Choroid plexus epithelial cell (primary cell): ENCODE measurements at regions not wholly inside any gene's neighbourhood (a gene's known extent, or its start where the extent isn't known, plus 50 kb on each side); places are given as distances from the start of the nearest gene placed in this dataset.

Source experiments
- DNase-seq: peaks from one replicate; pipeline ENCODE4 v3.0.0-alpha.2; 2010; ENCODE audit warnings: low read depth
- H3K4me3 ChIP-seq: 2 replicates; pipeline ENCODE4 v1.5.1; 2011; ENCODE audit warnings: low read depth, mild to moderate bottlenecking, control low read depth, low read length, moderate library complexity
- CTCF ChIP-seq: conservative IDR thresholded peaks from 2 replicates; pipeline ENCODE4 v1.5.1; 2011; ENCODE audit warnings: low read depth, mild to moderate bottlenecking, control low read depth, inconsistent platforms, low read length, moderate library complexity

- no peak for TF ChIP-seq CTCF
- no peak for DNase-seq
- H3K4me3 ChIP-seq, result no peak overlapping the region
Observed at GRCh38 chr5:52441768-52442167, 345.9 kb upstream of the ITGA1 start.

DNA sequence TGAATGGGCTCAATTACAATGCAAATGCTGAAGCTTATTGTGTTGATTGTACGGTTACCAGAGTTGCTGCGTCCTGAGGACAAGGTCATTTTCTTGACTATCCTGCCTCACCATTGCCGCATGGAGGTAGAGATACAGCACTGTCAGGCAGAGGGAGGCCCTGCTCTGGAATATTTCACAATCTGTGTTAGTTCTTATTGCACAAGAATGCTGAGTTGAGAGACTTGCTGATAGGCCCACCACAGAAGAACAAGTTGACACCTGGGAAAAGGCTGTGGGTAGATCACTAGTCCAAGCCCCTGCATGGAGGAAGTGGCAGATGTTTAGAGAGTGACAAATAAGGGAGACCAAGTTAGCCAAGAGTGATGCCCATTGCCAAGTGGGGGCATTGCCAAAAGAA is 344.5 kb upstream of the ITGA1 start:
- no peak for TF ChIP-seq CTCF
- H3K4me3 ChIP-seq, result no peak overlapping the region
- DNase-seq, result no peak

GRCh38 chr5:52448111-52448510 is 339.6 kb upstream of the ITGA1 start:
- no peak for TF ChIP-seq CTCF
- no peak for DNase-seq
- no peak overlapping the region for H3K4me3 ChIP-seq

DNA sequence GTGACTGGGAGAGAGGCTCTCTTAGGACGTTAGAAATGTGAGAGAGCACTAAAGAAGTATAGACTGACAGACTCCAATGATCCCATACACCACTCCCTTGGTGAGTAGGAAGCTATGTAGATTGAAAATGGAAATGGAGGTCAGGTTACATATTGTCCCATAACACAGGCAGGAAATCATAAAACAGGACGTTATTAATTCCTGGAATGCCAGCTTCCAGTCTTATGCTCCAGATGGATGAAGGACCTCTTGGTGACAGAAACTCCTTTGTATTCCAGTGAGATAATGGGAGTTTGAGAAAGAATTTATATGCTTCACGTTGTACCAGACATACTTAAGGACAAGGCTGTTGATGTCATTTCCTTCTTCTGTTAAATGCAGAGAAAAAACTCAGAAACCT is 338.2 kb upstream of the ITGA1 start:
- no peak for TF ChIP-seq CTCF
- no peak overlapping the region for H3K4me3 ChIP-seq
- no peak for DNase-seq

DNA sequence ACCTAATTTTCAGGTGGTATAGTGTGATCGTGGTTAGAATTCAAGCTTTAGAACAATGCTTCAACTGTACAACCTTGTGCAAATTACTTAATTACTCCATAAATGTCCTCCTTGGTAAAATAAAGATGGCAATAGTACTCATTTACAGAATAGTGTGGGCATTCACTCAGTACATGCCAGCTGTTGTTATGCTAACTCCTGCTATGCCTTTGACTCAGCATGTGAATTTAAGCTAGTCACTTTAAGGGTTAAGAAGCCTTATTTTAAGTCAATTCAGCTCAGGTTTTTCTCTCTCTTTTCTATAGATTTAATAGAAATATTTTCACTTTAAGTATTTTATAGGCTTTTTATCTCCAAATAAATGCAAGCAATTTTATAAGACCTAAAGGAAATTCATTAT is 335.6 kb upstream of the ITGA1 start:
- DNase-seq, result no peak
- TF ChIP-seq CTCF, result no peak
- H3K4me3 ChIP-seq, result no peak overlapping the region

DNA sequence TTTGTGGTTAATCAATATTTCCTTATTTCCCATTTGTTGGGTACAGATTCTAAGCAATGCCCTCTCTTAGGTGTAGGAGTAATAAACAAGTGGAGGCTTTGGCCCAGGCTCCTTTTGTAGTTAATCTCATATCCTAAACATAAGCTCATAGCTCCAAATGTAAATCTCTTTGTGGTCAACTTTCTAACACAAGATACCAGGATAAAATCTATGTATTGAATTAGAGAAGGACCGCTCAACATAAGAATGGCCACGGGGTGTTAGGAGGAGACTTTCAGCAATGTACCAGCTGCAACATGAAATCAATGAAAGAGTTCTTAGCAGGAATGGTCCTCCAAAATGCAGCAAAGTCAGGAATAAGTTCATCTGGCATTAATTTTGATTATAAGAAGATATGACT is 334.5 kb upstream of the ITGA1 start:
- no peak overlapping the region for H3K4me3 ChIP-seq
- no peak for TF ChIP-seq CTCF
- no peak for DNase-seq

DNA sequence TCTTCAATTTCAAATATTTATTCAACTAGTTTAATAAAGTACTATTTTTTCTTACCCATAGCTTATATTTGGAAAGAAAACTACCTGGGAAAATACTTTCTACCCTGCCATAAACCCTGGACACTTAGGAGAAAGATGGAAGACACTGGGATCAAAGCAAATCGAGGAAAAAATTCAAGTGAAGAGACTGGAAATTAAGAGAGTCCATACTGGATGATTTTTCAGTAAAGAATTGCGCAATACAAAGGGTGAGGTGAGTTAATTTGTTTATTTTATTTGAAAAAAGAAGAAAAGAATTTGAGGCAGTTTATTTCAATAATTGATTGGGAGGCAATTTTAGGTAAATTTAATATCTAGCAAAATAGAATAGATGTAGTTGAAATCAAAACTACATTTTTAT is 331.8 kb upstream of the ITGA1 start:
- no peak overlapping the region for H3K4me3 ChIP-seq
- TF ChIP-seq CTCF, result no peak
- DNase-seq, result no peak
